ENCODE measurements at regions not wholly inside any gene's neighbourhood (a gene's known extent, or its start where the extent isn't known, plus 50 kb on each side); places are given as distances from the start of the nearest gene placed in this dataset.

DNA sequence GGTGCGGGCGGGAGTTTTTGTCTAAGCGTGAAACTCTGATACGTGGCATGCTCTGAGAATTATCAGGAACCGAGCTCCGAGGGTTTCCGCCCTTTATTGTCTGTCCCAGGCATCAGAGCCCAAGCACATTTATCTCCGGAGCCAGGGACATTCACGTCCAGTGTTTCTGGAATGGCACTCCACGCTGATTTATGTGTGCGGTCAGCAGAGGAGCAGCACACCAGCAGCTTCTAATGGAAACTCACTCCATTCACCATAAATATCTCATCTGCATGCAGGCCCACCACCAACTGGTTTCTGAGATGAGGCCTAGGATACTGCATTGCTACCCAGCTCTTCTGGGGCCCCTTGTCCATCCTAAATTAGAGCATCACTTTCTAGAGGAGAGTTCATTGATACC is 51.9 kb upstream of the SYNDIG1 start:
- TF ChIP-seq, protein P1, sequence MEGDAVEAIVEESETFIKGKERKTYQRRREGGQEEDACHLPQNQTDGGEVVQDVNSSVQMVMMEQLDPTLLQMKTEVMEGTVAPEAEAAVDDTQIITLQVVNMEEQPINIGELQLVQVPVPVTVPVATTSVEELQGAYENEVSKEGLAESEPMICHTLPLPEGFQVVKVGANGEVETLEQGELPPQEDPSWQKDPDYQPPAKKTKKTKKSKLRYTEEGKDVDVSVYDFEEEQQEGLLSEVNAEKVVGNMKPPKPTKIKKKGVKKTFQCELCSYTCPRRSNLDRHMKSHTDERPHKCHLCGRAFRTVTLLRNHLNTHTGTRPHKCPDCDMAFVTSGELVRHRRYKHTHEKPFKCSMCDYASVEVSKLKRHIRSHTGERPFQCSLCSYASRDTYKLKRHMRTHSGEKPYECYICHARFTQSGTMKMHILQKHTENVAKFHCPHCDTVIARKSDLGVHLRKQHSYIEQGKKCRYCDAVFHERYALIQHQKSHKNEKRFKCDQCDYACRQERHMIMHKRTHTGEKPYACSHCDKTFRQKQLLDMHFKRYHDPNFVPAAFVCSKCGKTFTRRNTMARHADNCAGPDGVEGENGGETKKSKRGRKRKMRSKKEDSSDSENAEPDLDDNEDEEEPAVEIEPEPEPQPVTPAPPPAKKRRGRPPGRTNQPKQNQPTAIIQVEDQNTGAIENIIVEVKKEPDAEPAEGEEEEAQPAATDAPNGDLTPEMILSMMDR (IDR thresholded peaks at IDR 0.05; ENCODE audit: insufficient read depth, low read depth, low read length), result no peak
- no peak for TF ChIP-seq EZH2 (IDR thresholded peaks at IDR 0.05; ENCODE audit: insufficient read depth, low read length)
